Chondrocyte (in vitro differentiated cells): ENCODE measurements at regions not wholly inside any gene's neighbourhood (a gene's known extent, or its start where the extent isn't known, plus 50 kb on each side); places are given as distances from the start of the nearest gene placed in this dataset.
"Not testable (repeated sequence)": the region's sequence is repeated elsewhere in the genome, so short reads cannot be mapped to it uniquely, and the experiment has no call there.

ENCODE experiments used
- DNase-seq: peaks from one replicate; pipeline ENCODE4 v3.0.0; 2021; ENCODE audit warnings: mixed read lengths, low spot score
- H3K27ac Mint-ChIP-seq: one replicate; pipeline ENCODE4 v1.8.0; 2021; ENCODE audit warnings: mild to moderate bottlenecking, moderate library complexity, mixed read lengths; ENCODE audit not compliant: unreplicated experiment
- H3K27me3 Mint-ChIP-seq: 2 replicates; pipeline ENCODE4 v1.8.0; 2021; ENCODE audit warnings: low read depth, mixed read lengths
- H3K36me3 Mint-ChIP-seq: 2 replicates; pipeline ENCODE4 v1.8.0; 2021; ENCODE audit warnings: low read depth, mixed read lengths
- H3K4me1 Mint-ChIP-seq: 2 replicates; pipeline ENCODE4 v1.8.0; 2021; ENCODE audit warnings: low read depth, mild to moderate bottlenecking, mixed read lengths
- H3K4me3 Mint-ChIP-seq: one replicate; pipeline ENCODE4 v1.8.0; 2021; ENCODE audit warnings: mild to moderate bottlenecking, moderate library complexity, mixed read lengths; ENCODE audit not compliant: unreplicated experiment
- H3K9me3 Mint-ChIP-seq: 2 replicates; pipeline ENCODE4 v1.8.0; 2021; ENCODE audit warnings: low read depth, mixed read lengths
- TF ChIP-seq, protein P1 (sequence below): fragments of 200-600 bp; sonication (generic); IDR thresholded peaks from 2 replicates; pipeline ENCODE4 v1.5.0; 2021; ENCODE audit warnings: antibody characterized with exemption, mild to moderate bottlenecking, moderate library complexity

DNA sequence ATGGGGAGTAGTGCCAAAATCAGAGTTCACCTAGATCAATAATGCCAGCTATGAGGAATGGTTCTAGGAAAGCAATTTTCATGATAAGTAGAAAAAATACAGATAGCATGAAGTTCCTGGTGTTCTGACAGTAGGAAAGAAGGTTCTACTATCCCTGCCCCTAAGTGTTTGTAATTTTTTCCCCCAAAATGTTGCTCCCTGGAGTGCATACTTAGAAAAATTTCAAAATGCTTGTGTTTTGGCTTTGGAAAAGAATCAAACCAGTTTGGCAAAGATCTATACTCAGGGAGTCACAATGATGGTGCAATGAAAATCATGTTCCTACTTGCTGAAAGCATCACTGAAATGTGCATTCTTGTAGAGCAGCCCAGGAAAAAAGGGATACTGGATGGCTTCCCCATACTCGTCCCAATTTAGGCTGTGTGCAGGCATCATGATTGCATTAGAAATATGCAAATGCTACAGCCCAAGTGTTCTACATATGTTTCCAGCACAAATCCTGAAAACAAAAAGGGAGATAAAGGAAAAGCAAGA, 74.7 kb downstream of the LPAR4 start:
- no peak for DNase-seq
- peaks cover 16% of the 10 kb centered on the region for H3K9me3 Mint-ChIP-seq
- no peak overlapping the region for H3K4me3 Mint-ChIP-seq
- no peaks in the 10 kb centered on the region for H3K4me1 Mint-ChIP-seq
- H3K27ac Mint-ChIP-seq: no peak overlapping the region
- TF ChIP-seq, protein P1, sequence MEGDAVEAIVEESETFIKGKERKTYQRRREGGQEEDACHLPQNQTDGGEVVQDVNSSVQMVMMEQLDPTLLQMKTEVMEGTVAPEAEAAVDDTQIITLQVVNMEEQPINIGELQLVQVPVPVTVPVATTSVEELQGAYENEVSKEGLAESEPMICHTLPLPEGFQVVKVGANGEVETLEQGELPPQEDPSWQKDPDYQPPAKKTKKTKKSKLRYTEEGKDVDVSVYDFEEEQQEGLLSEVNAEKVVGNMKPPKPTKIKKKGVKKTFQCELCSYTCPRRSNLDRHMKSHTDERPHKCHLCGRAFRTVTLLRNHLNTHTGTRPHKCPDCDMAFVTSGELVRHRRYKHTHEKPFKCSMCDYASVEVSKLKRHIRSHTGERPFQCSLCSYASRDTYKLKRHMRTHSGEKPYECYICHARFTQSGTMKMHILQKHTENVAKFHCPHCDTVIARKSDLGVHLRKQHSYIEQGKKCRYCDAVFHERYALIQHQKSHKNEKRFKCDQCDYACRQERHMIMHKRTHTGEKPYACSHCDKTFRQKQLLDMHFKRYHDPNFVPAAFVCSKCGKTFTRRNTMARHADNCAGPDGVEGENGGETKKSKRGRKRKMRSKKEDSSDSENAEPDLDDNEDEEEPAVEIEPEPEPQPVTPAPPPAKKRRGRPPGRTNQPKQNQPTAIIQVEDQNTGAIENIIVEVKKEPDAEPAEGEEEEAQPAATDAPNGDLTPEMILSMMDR: no peak
- H3K27me3 Mint-ChIP-seq: no peaks in the 10 kb centered on the region
- no peaks in the 10 kb centered on the region for H3K36me3 Mint-ChIP-seq

DNA sequence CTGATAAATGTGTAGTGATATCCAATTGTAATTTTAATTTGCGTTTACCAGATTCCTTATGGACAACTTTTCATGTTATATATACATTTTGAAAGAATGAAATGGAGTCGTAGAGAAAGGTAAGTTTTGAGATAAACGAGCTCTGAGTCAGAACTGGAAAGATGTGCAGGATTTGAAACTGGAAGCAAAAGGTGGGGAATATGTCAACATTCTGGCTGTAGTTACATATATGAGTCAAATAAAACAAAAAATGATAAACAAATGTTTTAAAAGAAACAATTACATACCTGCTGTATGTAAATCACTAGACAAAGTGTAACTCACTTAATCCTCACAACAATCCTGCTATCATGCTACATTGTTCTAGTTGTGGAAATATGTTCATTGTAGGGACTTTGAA, 84.0 kb downstream of the LPAR4 start:
- Mint-ChIP-seq H3K27me3 (peaks cover 3% of the 10 kb centered on the region), H3K36me3 (no peaks in the 10 kb centered on the region), H3K9me3 (peaks cover 4% of the 10 kb centered on the region), H3K27ac (no peak overlapping the region), H3K4me3 (no peak overlapping the region), H3K4me1 (no peaks in the 10 kb centered on the region)
- TF ChIP-seq, protein P1: no peak
- no peak for DNase-seq

DNA sequence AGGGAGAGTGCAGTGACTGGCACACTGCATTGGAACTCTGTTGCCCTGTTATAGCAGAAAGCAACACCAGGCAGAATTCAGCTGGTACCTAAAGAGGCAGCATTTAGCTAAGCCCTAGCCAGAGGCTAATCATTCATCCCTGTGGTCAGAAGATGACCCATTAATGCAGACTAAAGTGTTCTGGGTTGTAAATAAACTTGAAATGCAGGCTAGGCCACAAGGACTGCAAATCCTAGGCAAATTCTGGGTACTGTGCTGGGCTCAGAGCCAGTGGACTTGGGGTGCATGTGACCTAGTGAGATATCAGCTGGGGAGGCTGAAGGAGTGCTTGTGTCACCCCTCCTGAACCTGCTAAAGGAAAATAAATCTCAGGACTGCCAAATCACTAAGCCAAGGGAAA, 91.2 kb downstream of the LPAR4 start:
- Mint-ChIP-seq H3K36me3 (no peaks in the 10 kb centered on the region), H3K27me3 (peaks cover 5% of the 10 kb centered on the region), H3K4me3 (no peak overlapping the region), H3K4me1 (no peaks in the 10 kb centered on the region), H3K9me3 (no peaks in the 10 kb centered on the region), H3K27ac (no peak overlapping the region)
- DNase-seq: no peak
- TF ChIP-seq, protein P1: no peak

DNA sequence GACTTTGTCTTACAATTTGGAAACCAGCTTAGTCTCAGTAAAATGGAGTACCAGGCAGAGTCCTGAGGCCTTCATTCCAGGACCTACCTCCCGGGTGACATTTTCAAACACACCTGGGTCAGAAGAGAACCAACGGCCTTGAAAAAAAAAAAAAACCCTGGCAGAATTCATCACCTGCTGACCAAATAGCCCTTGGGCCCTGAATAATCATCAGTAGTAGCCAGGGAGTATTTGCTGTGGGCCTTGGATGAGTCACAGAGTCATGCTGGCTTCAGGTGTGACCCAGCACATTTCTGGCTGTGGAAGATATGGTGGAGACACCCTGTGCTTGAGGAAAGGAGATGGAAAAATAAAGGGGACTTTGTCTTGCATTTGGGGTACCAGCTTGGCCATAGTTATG, 92.2 kb downstream of the LPAR4 start:
- H3K36me3 Mint-ChIP-seq: no peaks in the 10 kb centered on the region
- no peaks in the 10 kb centered on the region for H3K4me1 Mint-ChIP-seq
- no peak overlapping the region for H3K4me3 Mint-ChIP-seq
- H3K9me3 Mint-ChIP-seq: no peaks in the 10 kb centered on the region
- H3K27me3 Mint-ChIP-seq: peaks cover 5% of the 10 kb centered on the region
- no peak overlapping the region for H3K27ac Mint-ChIP-seq
- DNase-seq: no peak
- TF ChIP-seq, protein P1: no peak

DNA sequence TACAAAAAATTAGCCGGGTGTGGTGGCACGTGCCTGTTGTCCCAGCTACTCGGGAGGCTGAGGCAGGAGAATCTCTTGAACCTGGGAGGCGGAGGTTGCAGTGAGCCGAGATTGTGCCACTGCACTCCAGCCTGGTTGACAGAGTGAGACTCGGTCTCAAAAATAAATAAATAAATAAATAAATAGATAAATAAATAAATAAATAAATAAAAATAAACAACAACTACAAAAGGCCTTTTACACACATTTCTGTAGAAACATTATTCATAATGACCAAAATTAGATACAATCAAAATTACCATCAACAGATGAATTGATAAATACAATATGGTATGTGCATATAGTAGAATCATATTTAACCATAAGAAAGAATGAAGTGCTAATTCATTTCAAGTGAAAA, 96.7 kb downstream of the LPAR4 start:
- not testable (repeated sequence) for H3K4me1 Mint-ChIP-seq, H3K27ac Mint-ChIP-seq, DNase-seq, H3K9me3 Mint-ChIP-seq, H3K4me3 Mint-ChIP-seq, H3K27me3 Mint-ChIP-seq, H3K36me3 Mint-ChIP-seq

DNA sequence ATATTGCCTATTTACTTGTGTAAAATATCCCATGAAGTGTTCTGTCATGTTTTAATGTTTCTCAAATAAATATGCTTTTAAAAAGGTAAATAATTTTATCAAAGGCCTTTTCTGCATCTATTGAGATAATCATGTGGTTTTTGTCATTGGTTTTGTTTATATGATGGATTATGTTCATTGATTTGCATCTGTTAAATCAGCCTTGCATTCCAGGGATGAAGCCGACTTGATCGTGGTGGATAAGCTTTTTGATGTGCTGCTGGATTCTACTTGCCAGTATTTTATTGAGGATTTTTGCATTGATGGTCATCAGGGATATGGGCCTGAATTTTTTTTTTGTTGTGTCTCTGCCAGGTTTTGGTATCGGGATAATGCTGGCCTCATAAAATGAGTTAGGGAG, 63.9 kb upstream of the P2RY10 start:
- not testable (repeated sequence) for H3K27me3 Mint-ChIP-seq, H3K36me3 Mint-ChIP-seq, DNase-seq, H3K4me3 Mint-ChIP-seq, H3K27ac Mint-ChIP-seq, H3K4me1 Mint-ChIP-seq
- H3K9me3 Mint-ChIP-seq: peaks cover 38% of the 10 kb centered on the region
